GM12891 (cell line): ENCODE measurements at regions not wholly inside any gene's neighbourhood (a gene's known extent, or its start where the extent isn't known, plus 50 kb on each side); places are given as distances from the start of the nearest gene placed in this dataset.
"Not testable (repeated sequence)": the region's sequence is repeated elsewhere in the genome, so short reads cannot be mapped to it uniquely, and the experiment has no call there.

ENCODE experiments used
- DNase-seq: peaks from one replicate; pipeline ENCODE4 v3.0.0; 2011; ENCODE audit warnings: low spot score; ENCODE audit not compliant: insufficient read length
- FAIRE-seq: peaks from 2 replicates; lab custom pipeline; 2011; peaks lifted over from hg19 to GRCh38; lab: Jason Lieb, UNC
- PAX5 ChIP-seq: IDR thresholded peaks from 2 replicates; pipeline ENCODE4 v1.6.1; 2011; ENCODE audit warnings: low read length, moderate library complexity, mild to moderate bottlenecking; ENCODE audit not compliant: insufficient read depth, severe bottlenecking
- POLR2A ChIP-seq: IDR thresholded peaks from 2 replicates; pipeline ENCODE4 v1.6.1; 2011; ENCODE audit warnings: low read depth, low read length, control low read depth
- POLR2AphosphoS5 ChIP-seq: IDR thresholded peaks from 2 replicates; pipeline ENCODE4 v1.6.1; 2011; ENCODE audit warnings: low read depth, low read length, control low read depth
- POU2F2 ChIP-seq: IDR thresholded peaks from 2 replicates; pipeline ENCODE4 v1.6.1; 2011; ENCODE audit warnings: low read depth, mild to moderate bottlenecking, control low read depth, low read length, moderate library complexity
- SPI1 ChIP-seq: IDR thresholded peaks from 2 replicates; pipeline ENCODE4 v1.6.1; 2011; ENCODE audit warnings: low read depth, low read length, control low read depth
- TAF1 ChIP-seq: IDR thresholded peaks from 2 replicates; pipeline ENCODE4 v1.6.1; 2011; ENCODE audit warnings: low read depth, low read length, control low read depth

DNA sequence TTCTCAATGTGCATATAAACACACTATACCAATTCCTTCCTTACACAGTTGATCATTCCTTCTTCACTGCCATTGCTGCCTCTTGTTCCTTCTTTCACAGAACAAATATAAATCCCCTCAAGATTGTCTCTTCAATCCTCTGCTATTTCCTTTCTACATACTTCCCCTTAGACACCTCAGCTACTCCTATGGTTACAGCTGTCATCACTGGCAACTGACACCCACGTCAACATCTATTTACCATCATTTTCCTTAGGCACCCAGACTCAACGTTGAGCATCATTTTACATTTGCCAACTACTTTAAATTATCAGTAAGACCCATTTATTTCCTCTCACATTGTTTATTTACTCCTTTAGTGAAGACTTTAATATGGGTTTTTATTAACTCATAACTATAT, 488.8 kb upstream of the FSHR start:
- DNase-seq: no peak
- TF ChIP-seq SPI1 (no peak), POLR2A (no peak), PAX5 (no peak), TAF1 (no peak), POLR2AphosphoS5 (no peak), POU2F2 (no peak)

DNA sequence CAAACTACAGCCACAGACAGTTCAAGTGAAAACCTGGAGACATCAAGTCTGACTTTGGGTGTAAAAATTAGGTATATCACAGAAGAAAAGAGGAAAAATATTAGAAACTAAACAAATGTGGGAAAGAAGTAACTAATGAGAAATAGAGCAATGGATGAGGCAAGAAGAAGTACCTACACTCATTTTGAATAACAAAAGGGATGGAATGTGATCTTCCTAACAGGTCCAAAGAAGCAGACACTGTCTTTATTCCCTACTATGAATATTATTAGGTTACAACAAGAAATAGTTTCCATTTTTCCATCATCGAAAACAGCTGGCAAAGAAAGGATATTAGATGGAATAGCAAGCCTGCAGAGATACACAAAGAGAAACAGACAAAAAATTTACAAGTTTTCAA, 486.3 kb upstream of the FSHR start:
- FAIRE-seq (no peak), DNase-seq (no peak)
- no peak for TF ChIP-seq POLR2A
- TF ChIP-seq POLR2AphosphoS5: no peak
- TF ChIP-seq SPI1: no peak
- no peak for TF ChIP-seq POU2F2

More for the DNA sequence above, 488.8 kb upstream of the FSHR start:
- no peak for FAIRE-seq

DNA sequence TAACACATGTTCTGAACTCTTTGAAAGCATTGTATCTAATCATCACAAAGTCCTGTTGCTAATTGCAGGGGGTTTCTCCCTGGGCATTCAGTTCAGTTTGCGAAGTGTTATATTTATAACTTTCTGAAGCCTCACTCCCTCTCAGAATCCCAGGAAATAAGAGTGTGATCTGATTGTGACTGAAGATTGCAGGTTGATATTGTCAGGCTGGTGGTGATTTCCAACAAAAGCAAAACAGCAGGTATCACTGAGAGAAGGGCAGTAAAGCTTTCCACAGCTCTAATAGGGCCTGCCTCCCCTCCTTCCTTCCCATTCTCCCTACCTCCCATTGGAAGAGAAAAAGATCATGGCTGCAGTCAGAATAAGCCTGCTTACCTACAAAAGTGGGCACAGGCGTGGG, 466.7 kb upstream of the FSHR start:
- FAIRE-seq (no peak), DNase-seq (no peak)
- no peak for TF ChIP-seq SPI1
- TF ChIP-seq POU2F2: no peak
- no peak for TF ChIP-seq POLR2A
- no peak for TF ChIP-seq PAX5
- TF ChIP-seq POLR2AphosphoS5: no peak
- no peak for TF ChIP-seq TAF1

DNA sequence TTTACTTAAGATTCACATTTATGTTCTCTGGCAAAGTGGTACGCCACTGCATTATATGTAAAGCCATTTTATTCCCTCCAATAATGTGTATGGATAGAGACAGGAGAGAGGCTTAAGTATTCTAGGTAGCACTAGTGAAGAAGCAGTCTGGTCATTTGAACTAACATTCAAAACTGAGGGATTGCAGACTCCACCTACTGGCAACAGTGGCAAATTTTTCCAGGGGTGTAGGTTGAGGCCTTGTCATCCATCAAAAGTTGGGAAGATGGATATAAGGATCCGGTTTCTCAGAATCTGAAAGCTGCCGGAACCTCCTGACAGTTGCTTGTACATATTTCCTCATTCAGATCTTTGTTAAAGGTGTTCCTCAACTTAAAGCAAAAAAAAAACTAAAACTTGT, 465.5 kb upstream of the FSHR start:
- DNase-seq (no peak), FAIRE-seq (no peak)
- TF ChIP-seq POU2F2: no peak

DNA sequence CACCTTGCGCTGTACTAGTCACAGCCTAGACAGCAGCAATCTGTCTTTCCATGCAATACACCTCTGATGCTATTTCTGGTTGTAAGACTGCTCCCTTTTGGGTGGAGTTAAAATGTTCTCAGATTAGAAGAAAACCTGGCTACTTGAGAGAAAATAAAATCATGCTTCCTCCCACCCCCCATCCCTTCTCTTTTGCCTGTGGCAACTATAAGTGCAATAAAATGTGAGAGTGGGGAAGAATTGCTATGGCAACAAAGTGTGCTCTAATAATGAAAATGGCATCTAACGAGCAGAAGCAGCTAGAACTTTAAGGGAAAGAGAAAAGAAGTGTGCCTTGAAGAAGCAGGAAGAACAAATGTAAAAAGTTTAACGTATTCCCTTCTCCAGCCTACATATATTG, 464.2 kb upstream of the FSHR start:
- no peak for DNase-seq
- FAIRE-seq: no peak

DNA sequence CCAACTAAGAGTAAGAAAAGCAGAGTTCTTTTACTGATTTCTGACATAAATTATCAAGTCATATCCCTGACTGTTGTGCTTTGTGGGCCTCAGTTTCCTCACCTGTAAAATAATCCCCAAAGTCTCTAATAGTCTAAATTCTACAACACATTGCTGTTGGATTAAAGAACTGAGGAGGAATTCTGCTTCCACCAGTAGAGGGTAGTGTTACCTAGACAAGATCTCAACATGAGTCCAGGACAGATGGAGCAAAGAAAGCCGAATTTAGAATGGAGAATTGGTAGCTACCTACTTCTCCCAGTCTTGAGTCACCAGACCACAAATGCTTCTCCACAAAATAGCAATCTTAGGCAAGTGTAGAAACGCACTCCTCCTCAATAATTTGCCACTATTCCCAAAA, 462.5 kb upstream of the FSHR start:
- FAIRE-seq: no peak
- DNase-seq: no peak
- TF ChIP-seq TAF1 (no peak), POLR2AphosphoS5 (no peak), POU2F2 (no peak), SPI1 (no peak), POLR2A (no peak), PAX5 (no peak)

More for the DNA sequence above, 464.2 kb upstream of the FSHR start:
- no peak for TF ChIP-seq SPI1
- TF ChIP-seq PAX5: no peak
- no peak for TF ChIP-seq POLR2AphosphoS5
- no peak for TF ChIP-seq POLR2A
- TF ChIP-seq POU2F2: no peak
- TF ChIP-seq TAF1: no peak

DNA sequence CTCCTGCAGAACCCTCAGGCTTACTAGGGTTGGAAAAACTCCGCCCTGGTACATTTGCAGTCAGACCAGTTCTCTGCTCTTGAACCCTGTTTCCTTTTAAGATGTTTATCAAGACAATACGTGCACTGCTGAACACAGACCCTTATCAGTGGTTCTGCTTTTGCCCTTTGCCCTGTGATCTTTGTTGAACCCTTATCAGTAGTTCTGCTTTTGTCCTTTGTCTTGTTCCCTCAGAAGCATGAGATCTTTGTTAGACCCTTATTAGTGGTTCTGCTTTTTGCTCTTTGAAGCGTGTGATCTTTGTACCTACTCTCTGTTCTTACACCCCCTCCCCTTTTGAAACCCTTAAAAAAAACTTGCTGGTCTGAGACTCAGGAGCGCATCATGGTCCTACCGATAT, 457.5 kb upstream of the FSHR start:
- not testable (repeated sequence) for FAIRE-seq, DNase-seq

DNA sequence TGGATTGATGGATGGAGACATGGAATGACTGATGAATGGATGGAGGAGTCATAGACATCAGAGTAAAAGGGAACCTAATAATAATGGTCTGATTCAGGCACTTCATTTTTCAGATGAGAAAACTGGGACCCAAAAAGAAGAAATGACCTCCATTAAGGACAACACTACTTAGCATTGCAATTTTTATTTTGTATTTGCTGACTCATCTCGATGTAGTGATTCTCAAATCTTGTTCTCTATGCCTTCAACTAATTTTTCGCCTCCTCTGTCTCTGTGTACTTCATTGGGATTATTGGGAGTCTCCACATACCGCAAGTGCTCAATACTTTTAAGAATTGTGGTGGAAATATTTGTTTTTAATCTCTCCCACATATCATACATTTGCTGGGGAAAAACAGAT, 446.2 kb upstream of the FSHR start:
- FAIRE-seq: no peak
- no peak for DNase-seq
- TF ChIP-seq SPI1 (no peak), TAF1 (no peak), POLR2A (no peak), POU2F2 (no peak), POLR2AphosphoS5 (no peak), PAX5 (no peak)

DNA sequence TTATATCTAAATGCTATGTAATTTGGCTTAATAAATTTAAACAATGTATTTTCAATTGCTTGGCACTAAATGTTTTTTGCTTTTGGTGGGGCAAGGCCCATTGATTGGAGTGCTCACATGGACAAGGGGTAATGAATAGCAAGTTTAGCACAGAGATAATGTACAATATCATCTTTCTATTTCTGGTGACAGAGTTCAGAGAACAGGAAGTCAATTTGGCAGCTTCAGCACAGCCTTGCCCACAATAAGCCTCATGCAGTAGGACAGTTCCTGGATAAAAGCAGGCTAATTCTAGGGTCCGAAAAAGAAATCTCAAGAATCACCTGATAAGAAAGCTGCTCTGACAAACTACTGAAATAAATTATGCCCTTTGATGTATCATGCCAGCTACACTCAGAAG, 443.9 kb upstream of the FSHR start:
- no peak for FAIRE-seq
- no peak for DNase-seq
- TF ChIP-seq POU2F2: no peak
- no peak for TF ChIP-seq TAF1
- TF ChIP-seq POLR2AphosphoS5: no peak

DNA sequence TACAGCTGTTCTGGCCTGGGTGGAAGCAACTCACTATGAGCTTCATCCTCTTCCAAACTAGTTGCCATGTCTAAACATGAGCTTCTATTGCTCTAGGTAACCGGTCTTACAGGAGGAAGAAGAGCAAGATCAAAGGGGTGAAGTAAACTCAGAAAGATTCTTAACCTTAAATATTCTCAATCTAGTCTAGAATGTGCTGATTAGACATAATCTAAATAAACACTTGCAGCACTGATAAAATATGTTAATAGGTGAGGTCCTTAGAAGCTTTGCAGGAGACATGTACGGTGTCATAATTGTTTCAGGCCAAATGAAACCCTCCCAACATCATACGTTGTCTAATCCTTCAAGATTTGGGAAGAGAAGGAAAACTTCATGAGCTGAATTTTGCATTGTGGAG, 431.6 kb upstream of the FSHR start:
- TF ChIP-seq POU2F2 (no peak), POLR2A (no peak), SPI1 (no peak), TAF1 (no peak), PAX5 (no peak)
- FAIRE-seq (no peak), DNase-seq (no peak)

DNA sequence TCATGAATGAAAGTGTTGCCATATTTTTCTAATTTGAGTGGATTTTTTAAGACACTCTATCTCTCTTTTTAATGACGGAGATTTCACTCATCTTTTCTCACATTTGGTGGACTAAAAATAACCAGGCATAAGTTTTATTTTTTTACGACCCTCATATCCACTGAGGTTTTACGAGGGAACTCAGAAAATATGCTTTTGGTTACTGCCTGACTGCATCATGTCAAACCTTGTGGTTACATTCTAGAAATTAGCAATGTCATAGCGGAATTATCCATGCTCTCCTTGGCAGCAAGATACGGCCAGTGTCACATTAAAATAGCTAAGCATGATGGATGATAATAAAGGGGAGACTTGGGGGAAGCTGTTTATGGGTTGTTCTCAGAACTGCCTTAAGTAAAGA, 428.6 kb upstream of the FSHR start:
- FAIRE-seq: no peak
- no peak for DNase-seq

DNA sequence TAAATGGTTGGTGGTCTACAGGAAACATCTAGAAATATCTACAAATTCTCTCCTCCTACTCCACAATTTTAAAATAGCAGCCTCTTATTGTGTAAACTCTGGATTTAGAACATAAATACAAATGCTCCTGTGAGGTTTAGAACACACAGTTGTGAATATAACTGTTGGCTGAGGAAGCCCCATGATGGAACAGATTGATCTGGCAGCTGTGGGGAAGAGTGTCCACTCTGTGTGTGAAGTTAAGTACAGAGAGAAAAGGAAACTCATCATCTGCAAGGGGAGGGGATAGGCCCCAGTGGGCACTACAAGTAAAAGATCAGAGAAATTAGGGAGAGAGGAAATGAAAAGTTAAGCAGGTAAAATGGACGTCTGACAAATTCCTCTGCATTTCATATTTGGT, 422.7 kb upstream of the FSHR start:
- no peak for FAIRE-seq
- no peak for DNase-seq
- TF ChIP-seq POU2F2: no peak
- TF ChIP-seq POLR2A: no peak
- no peak for TF ChIP-seq SPI1
- TF ChIP-seq PAX5: no peak
- TF ChIP-seq POLR2AphosphoS5: no peak
- no peak for TF ChIP-seq TAF1

More for the DNA sequence above, 428.6 kb upstream of the FSHR start:
- TF ChIP-seq POLR2A (no peak), POU2F2 (no peak), PAX5 (no peak), SPI1 (no peak)
